Body of pancreas (tissue), 4 donors: ENCODE measurements at regions not wholly inside any gene's neighbourhood (a gene's known extent, or its start where the extent isn't known, plus 50 kb on each side); places are given as distances from the start of the nearest gene placed in this dataset.

Experiments
- ATAC-seq: fragments of 150-250 bp; one replicate; pipeline ENCODE4 v1.9.1; 2016
- DNase-seq, 4 donors: peaks; one replicate each; pipeline ENCODE4 v3.0.0-alpha.2; 2019
- H3K27ac ChIP-seq, 4 donors: fragments of 200-600 bp; sonication (generic); 1 replicate in 3 of 4; 2 replicates in 1 of 4; pipeline versions ENCODE4 v1.5.1 to v1.6.1; 2016 to 2019; ENCODE audit warnings: mild to moderate bottlenecking in 1 of 4, mixed read lengths in 1 of 4, moderate library complexity in 1 of 4
- H3K27me3 ChIP-seq, 2 donors: fragments of 200-600 bp; sonication (generic); one replicate each; pipeline ENCODE4 v1.6.0; 2016; ENCODE audit warnings: mild to moderate bottlenecking in 1 of 2
- H3K36me3 ChIP-seq, 2 donors: fragments of 200-600 bp; sonication (generic); replicated peaks in 1 of 2; 2 replicates each; pipeline ENCODE4 v1.5.1; 2016; ENCODE audit warnings: low read depth in 2 of 2; ENCODE audit not compliant: insufficient read depth in 1 of 2
- H3K4me1 ChIP-seq: fragments of 200-600 bp; sonication (generic); one replicate; pipeline ENCODE4 v1.6.0; 2016
- H3K4me3 ChIP-seq, 2 donors: fragments of 200-600 bp; sonication (generic); 1 replicate in 1 of 2; 2 replicates in 1 of 2; pipeline ENCODE4 v1.5.1; 2016 to 2019
- H3K9me3 ChIP-seq, 3 donors: fragments of 200-600 bp; sonication (generic); 1 replicate in 2 of 3; 2 replicates in 1 of 3; pipeline ENCODE4 v1.5.1; 2016
- CTCF ChIP-seq, 7 experiments: fragments of 450-650 bp in 4 of 7; fragments of 200-600 bp in 3 of 7; sonication (generic) in 3 of 7; IDR thresholded peaks; one replicate each; pipeline ENCODE4 v1.5.1; 2016 to 2019; ENCODE audit warnings: antibody characterized with exemption in 7 of 7
- POLR2A ChIP-seq, 3 donors: fragments of 450-650 bp; IDR thresholded peaks; one replicate each; pipeline ENCODE4 v1.6.1; 2016; ENCODE audit warnings: antibody characterized with exemption in 3 of 3, mild to moderate bottlenecking in 2 of 3
- WGBS, 2 donors: methylation state at CpG; one replicate each; pipeline ENCODE4 v1.1.5; 2017; 5-methylcytosine and 5-hydroxymethylcytosine counted together
- intact Hi-C: fragments of 100-400 bp; cut with DNase I; formaldehyde crosslinking; loops from one replicate; pipeline ENCODE4 v1.15.1; 2023

GRCh38 chr1:104459886-104460285 lies 710.2 kb downstream of the AMY1C start:
- H3K4me1 ChIP-seq = no peaks in the 10 kb centered on the region
- 42 to 51% methylated on average over 2 of the region's 2 CpGs for WGBS, 2 donors
- H3K27me3 ChIP-seq = no peaks in the 10 kb centered on the region
- no peak for TF ChIP-seq POLR2A (IDR thresholded peaks at IDR 0.05)
- TF ChIP-seq CTCF (IDR thresholded peaks at IDR 0.05) = no peak
- ATAC-seq (no peak), DNase-seq (no peak)
- peaks cover 0 to 9% (median 0%) of the 10 kb centered on the region in 3 donors for H3K9me3 ChIP-seq
- H3K4me3 ChIP-seq = no peak overlapping the region
- no peaks in the 10 kb centered on the region for H3K36me3 ChIP-seq
- H3K27ac ChIP-seq = no peak overlapping the region
- intact Hi-C loops = no loop called here

GRCh38 chr1:104460880-104461279 lies 711.2 kb downstream of the AMY1C start:
- DNase-seq (no peak), ATAC-seq (no peak)
- 90 to 96% methylated on average over 1 of the region's 1 CpG for WGBS, 2 donors
- H3K4me3 ChIP-seq = no peak overlapping the region
- intact Hi-C loops = no loop called here
- no peaks in the 10 kb centered on the region for H3K36me3 ChIP-seq
- no peak overlapping the region for H3K27ac ChIP-seq
- H3K4me1 ChIP-seq = no peaks in the 10 kb centered on the region
- no peaks in the 10 kb centered on the region for H3K27me3 ChIP-seq
- TF ChIP-seq POLR2A (IDR thresholded peaks at IDR 0.05) (no peak), CTCF (IDR thresholded peaks at IDR 0.05) (no peak)
- peaks cover 0 to 9% (median 0%) of the 10 kb centered on the region in 3 donors for H3K9me3 ChIP-seq

GRCh38 chr1:104463126-104463697 lies 713.5 kb downstream of the AMY1C start:
- Histone ChIP-seq H3K27ac (no peak overlapping the region), H3K27me3 (no peaks in the 10 kb centered on the region), H3K4me1 (no peaks in the 10 kb centered on the region), H3K4me3 (no peak overlapping the region), H3K9me3 (peaks cover 0 to 15% (median 0%) of the 10 kb centered on the region in 3 donors), H3K36me3 (no peaks in the 10 kb centered on the region)
- no peak for DNase-seq
- 75 to 79% methylated on average over 12 of the region's 12 CpGs for WGBS, 2 donors
- intact Hi-C loops = no loop called here
- TF ChIP-seq POLR2A (IDR thresholded peaks at IDR 0.05) (no peak), CTCF (IDR thresholded peaks at IDR 0.05) (no peak)
- ATAC-seq = no peak

GRCh38 chr1:104466068-104466467 lies 716.4 kb downstream of the AMY1C start:
- no peak for ATAC-seq
- Histone ChIP-seq H3K27ac (no peak overlapping the region), H3K27me3 (no peaks in the 10 kb centered on the region), H3K9me3 (peaks cover 0 to 9% (median 0%) of the 10 kb centered on the region in 3 donors), H3K4me1 (no peaks in the 10 kb centered on the region), H3K36me3 (no peaks in the 10 kb centered on the region), H3K4me3 (no peak overlapping the region)
- TF ChIP-seq CTCF (IDR thresholded peaks at IDR 0.05) = no peak
- TF ChIP-seq POLR2A (IDR thresholded peaks at IDR 0.05) = no peak
- intact Hi-C loops = no loop called here
- DNase-seq = no peak
- 80 to 85% methylated on average over 8 of the region's 8 CpGs for WGBS, 2 donors

- TF ChIP-seq CTCF (IDR thresholded peaks at IDR 0.05) (no peak), POLR2A (IDR thresholded peaks at IDR 0.05) (no peak)
- WGBS, 2 donors = 59 to 64% methylated on average over 5 of the region's 5 CpGs
- Histone ChIP-seq H3K36me3 (no peaks in the 10 kb centered on the region), H3K4me3 (no peak overlapping the region), H3K9me3 (peaks cover 0 to 7% (median 0%) of the 10 kb centered on the region in 3 donors), H3K4me1 (no peaks in the 10 kb centered on the region), H3K27me3 (no peaks in the 10 kb centered on the region), H3K27ac (no peak overlapping the region)
- intact Hi-C loops = no loop called here
- ATAC-seq (no peak), DNase-seq (no peak)
Measured at GRCh38 chr1:104467590-104467989, 717.9 kb downstream of the AMY1C start.
